HUES6 (cell line): ENCODE measurements at regions not wholly inside any gene's neighbourhood (a gene's known extent, or its start where the extent isn't known, plus 50 kb on each side); places are given as distances from the start of the nearest gene placed in this dataset.
"Not testable (repeated sequence)": the region's sequence is repeated elsewhere in the genome, so short reads cannot be mapped to it uniquely, and the experiment has no call there.

Source experiments
- H3K27ac ChIP-seq: 2 replicates; pipeline ENCODE4 v1.7.0; 2013; ENCODE audit warnings: low read depth, mild to moderate bottlenecking, low read length, inconsistent platforms
- H3K27me3 ChIP-seq: 2 replicates; pipeline ENCODE4 v1.6.1; 2013; ENCODE audit warnings: low read length; ENCODE audit not compliant: control insufficient read depth, insufficient read depth
- H3K36me3 ChIP-seq: 2 replicates; pipeline ENCODE4 v1.6.1; 2013; ENCODE audit warnings: low read length; ENCODE audit not compliant: control insufficient read depth, insufficient read depth
- H3K4me1 ChIP-seq: 2 replicates; pipeline ENCODE4 v1.6.1; 2013; ENCODE audit warnings: low read length; ENCODE audit not compliant: control insufficient read depth, insufficient read depth
- H3K4me3 ChIP-seq: 2 replicates; pipeline ENCODE4 v1.5.1; 2013; ENCODE audit warnings: low read depth, low read length
- H3K9ac ChIP-seq: one replicate; pipeline ENCODE4 v1.6.1; 2013; ENCODE audit warnings: mild to moderate bottlenecking, low read length
- H3K9me3 ChIP-seq: 2 replicates; pipeline ENCODE4 v1.6.1; 2013; ENCODE audit warnings: low read depth, low read length; ENCODE audit not compliant: control insufficient read depth, insufficient read depth

DNA sequence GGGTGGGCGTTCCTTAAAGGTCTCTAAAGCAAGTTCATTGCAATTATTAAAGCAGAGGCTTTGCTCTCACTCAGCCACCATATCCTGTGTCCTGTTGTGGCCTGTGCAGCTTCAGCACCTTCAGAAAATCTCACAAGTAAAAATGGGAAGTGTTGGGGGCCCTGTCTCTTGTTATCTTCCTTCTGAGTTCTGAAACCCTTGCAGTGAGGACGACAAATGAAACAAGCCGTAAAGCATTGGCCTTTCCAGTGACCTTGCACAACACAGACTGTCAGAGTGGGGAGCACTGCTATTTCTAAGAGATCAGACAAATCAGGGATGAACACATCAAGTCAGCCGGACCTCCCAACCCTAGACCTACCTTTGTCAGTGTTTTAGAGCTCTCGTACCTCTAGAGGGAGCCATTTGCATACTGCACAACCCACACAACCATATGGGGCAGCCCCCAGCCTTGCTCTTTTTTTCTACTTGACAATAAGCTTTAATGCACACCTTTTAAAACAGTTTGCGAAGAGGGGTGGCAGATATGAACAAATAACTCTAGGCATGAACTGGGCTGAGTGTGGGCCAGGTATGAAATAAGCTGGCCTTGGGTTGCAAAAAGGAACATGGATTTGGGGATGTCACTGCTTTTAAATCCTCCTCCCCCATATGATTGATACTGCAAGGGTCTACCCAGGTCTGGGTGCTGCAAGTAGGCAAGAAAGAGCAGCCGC lies 89.8 kb downstream of the KATNIP start:
- Histone ChIP-seq H3K9me3 (no peaks in the 10 kb centered on the region), H3K36me3 (no peaks in the 10 kb centered on the region), H3K27me3 (no peaks in the 10 kb centered on the region), H3K9ac (no peak overlapping the region), H3K27ac (no peak overlapping the region), H3K4me3 (no peak overlapping the region), H3K4me1 (peaks cover 12% of the 10 kb centered on the region)

DNA sequence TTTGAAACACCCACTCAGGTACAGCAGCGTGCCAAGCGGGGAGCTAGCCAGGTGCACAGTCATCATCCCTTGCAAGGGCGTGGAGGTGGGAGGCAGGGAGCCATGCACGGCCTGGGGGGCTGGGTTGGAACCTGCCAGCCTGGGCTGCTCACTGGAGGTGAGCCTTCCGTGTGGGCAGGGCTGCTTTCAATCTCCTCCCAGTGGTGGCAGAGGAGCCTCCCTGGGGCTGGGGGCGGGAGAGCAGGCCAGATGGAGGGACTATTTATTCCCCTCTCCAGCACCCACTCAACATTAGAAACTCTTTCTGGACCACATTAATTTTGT lies 90.3 kb downstream of the KATNIP start:
- H3K36me3 ChIP-seq = no peaks in the 10 kb centered on the region
- H3K27me3 ChIP-seq = no peaks in the 10 kb centered on the region
- no peak overlapping the region for H3K9ac ChIP-seq
- H3K9me3 ChIP-seq = no peaks in the 10 kb centered on the region
- peaks cover 10% of the 10 kb centered on the region for H3K4me1 ChIP-seq
- H3K27ac ChIP-seq = no peak overlapping the region
- H3K4me3 ChIP-seq = no peak overlapping the region

DNA sequence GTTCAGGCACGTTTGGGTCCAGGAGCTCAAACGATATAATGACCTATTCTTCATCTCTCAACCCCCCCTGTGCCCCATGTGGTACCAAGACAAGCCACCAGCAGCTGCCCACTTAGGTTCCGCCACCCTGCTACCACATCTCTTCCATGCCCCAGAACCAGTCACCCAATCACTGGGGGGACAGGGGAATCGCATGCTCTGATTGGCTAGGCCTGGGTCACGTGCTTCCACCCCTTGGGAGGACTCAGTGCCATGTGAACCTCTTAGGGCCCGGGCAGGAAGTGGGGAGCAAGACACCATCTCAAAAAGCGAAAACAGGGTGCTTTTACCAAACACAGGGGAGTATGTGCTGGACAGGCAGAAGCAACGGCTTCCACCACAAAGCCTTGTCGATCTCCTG lies 91.3 kb downstream of the KATNIP start:
- Histone ChIP-seq H3K9ac (no peak overlapping the region), H3K27ac (no peak overlapping the region), H3K9me3 (no peaks in the 10 kb centered on the region), H3K4me1 (peaks cover 10% of the 10 kb centered on the region), H3K27me3 (no peaks in the 10 kb centered on the region), H3K36me3 (no peaks in the 10 kb centered on the region), H3K4me3 (no peak overlapping the region)

DNA sequence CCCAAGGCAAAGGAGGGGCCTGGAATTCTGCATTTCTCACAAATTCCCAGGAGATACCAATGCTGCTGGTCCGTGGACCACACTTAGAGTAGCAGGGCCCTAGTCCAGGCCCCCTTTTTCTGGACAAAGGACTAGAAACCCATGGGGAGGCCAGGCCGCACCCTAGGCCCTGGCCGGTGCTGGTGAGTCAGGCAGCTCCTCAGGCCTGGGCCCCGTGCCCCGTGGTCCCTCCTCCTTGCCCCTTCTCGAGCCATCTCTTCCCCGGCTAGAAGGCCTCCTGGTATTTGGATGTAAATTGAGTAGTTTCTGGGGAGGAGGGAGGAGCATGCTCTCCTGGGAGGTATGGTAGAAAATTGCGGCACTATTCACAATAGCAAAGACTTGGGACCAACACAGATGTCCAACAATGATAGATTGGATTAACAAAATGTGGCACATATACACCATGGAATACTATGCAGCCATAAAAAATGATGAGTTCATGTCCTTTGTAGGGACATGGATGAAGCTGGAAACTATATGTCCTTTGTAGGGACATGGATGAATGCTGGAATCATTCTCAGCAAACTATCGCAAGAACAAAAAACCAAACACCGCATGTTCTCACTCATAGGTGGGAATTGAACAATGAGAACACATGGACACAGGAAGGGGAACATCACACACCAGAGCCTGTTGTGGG lies 91.9 kb downstream of the KATNIP start:
- not testable (repeated sequence) for H3K36me3 ChIP-seq, H3K4me1 ChIP-seq, H3K9me3 ChIP-seq, H3K27me3 ChIP-seq, H3K4me3 ChIP-seq, H3K9ac ChIP-seq, H3K27ac ChIP-seq

DNA sequence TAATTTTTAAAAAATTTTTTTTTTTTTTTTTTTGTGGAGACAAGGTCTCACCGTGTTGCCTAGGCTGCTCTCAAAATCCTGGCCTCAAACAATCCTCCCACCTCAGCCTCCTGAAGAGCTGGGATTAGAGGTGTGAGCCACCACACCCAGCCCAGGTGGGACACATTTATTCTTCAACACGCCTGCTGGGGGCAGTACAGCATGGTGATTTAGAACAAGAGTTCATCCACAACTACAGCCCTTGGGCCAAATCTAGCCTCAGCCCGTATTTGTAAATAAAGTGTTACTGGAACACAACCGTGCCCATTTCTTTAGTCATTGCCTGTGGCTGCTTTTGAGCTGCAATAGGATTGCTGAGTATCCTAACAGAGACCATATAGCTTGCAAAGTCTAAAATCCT lies 92.8 kb downstream of the KATNIP start:
- Histone ChIP-seq H3K9ac (no peak overlapping the region), H3K9me3 (no peaks in the 10 kb centered on the region), H3K27ac (no peak overlapping the region), H3K27me3 (no peaks in the 10 kb centered on the region), H3K4me1 (peaks cover 5% of the 10 kb centered on the region; the same call in 1 of the 2 replicates), H3K36me3 (no peaks in the 10 kb centered on the region), H3K4me3 (no peak overlapping the region)

DNA sequence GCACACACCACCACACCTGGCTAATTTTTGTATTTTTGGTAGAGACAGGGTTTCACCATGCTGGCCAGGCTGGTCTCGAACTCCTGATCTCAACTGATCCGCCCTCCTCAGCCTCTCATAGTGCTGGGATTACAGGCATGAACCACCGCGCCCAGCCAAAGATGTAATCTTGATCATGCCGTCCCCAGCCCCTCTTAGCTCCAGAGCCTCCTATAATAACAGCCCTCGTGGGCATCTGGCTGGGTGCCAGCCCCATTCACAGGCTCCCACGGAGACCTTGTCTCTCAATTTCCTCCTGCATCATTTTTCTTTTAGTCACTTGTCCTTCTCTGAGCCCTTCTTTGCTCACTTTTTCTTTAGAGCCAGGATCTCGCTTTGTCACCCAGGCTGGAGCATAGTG lies 94.2 kb downstream of the KATNIP start:
- no peak overlapping the region for H3K4me3 ChIP-seq
- H3K9ac ChIP-seq = no peak overlapping the region
- H3K27me3 ChIP-seq = no peaks in the 10 kb centered on the region
- no peaks in the 10 kb centered on the region for H3K36me3 ChIP-seq
- H3K4me1 ChIP-seq = peaks cover 5% of the 10 kb centered on the region; the same call in 1 of the 2 replicates
- no peaks in the 10 kb centered on the region for H3K9me3 ChIP-seq
- no peak overlapping the region for H3K27ac ChIP-seq

DNA sequence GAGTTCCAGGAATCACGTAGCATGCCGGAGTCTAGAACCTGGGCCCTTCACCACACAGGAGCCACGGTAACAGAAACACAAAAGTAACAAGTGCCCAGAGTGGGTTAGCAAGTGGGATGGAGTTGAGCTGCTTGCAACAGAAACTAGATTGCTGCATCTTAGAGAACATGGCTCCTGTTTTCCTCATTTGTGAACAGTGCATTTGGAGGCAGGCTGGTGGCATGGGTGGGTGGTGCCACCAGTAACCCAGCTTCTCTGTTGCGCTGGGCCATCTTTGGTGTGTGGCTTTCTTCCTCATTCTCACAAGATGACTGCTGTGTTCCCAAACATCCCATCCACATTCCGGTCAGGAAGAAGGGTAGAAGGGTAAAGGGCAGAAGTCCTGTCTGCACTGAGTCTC lies 95.5 kb downstream of the KATNIP start:
- Histone ChIP-seq H3K9me3 (no peaks in the 10 kb centered on the region), H3K4me1 (no peaks in the 10 kb centered on the region), H3K27ac (no peak overlapping the region), H3K36me3 (no peaks in the 10 kb centered on the region), H3K4me3 (no peak overlapping the region), H3K27me3 (no peaks in the 10 kb centered on the region), H3K9ac (no peak overlapping the region)

DNA sequence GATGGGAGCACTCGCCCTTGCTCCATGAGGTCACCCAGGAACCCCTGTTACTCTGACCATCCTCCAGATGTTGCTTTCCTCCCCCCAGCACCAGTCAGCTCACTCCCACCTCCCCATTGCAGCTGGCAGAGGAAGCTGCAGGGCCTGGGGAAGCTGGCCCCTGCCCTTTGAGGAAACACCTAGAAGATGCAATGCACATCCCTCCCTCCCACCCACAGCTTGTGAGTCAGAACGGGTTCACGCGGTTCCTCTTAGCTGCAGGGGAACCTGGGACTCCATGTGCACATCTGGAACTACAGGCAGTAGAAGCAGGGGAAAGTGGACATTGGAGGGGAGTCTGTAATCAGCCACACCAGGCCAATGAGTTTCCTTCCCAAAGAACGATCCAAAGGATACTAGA lies 96.9 kb downstream of the KATNIP start:
- H3K9me3 ChIP-seq = no peaks in the 10 kb centered on the region

DNA sequence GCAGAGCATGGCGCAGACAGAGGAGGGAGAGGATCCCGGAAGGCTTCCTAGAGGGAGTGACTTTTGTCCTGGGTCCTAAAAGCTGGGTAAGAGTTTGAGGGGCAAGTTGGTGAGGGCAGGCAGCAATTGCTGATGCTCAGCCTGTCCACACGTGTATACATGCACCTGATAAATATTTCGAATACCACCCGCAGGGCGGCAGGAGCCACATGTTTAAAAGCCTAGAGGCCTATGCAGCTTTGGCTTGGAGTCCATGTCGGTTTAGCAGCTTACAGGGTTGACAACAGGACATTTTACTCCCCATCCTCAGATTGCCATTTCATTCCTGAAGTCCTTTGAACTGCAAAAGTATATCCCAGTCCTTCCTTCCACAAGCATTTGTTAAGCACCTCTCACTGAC lies 99.1 kb downstream of the KATNIP start:
- Histone ChIP-seq H3K4me1 (peaks cover 3% of the 10 kb centered on the region; the same call in 1 of the 2 replicates), H3K9ac (no peak overlapping the region), H3K27me3 (no peaks in the 10 kb centered on the region), H3K27ac (no peak overlapping the region), H3K9me3 (no peaks in the 10 kb centered on the region), H3K4me3 (no peak overlapping the region), H3K36me3 (no peaks in the 10 kb centered on the region)

More for the DNA sequence above, 96.9 kb downstream of the KATNIP start:
- Histone ChIP-seq H3K4me3 (no peak overlapping the region), H3K27me3 (no peaks in the 10 kb centered on the region), H3K4me1 (no peaks in the 10 kb centered on the region), H3K27ac (no peak overlapping the region), H3K36me3 (no peaks in the 10 kb centered on the region), H3K9ac (no peak overlapping the region)

DNA sequence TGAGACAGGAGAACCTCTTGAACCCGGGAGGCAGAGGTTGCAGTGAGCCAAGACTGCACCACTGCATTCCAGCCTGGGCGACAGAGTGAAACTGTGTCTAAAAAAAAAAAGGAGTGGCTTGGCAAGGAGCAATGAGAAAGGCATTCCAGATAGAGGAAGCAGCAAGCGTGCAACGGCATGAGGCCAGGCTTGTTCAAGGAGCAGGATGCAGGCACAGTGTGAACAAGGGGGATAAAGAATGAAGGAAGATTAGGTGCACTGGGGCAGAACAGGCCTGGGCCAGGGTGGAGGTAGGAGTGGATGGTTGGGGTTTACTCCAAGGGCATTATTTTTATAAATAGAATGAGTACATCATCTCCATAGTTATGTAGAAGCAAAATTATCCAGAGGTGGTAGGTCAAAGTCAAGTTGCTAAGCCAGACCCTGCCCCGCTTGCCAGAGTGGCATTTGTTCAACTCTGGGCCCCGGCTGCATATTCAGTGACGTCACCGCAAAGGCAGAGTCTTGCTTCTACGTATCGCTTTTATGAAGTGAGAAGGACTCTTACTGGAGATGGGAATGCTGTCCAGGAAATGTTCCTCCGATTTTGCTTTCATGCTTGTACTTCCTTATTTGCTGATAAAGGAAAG lies 100.2 kb downstream of the KATNIP start:
- H3K9ac ChIP-seq = no peak overlapping the region
- no peak overlapping the region for H3K4me3 ChIP-seq

DNA sequence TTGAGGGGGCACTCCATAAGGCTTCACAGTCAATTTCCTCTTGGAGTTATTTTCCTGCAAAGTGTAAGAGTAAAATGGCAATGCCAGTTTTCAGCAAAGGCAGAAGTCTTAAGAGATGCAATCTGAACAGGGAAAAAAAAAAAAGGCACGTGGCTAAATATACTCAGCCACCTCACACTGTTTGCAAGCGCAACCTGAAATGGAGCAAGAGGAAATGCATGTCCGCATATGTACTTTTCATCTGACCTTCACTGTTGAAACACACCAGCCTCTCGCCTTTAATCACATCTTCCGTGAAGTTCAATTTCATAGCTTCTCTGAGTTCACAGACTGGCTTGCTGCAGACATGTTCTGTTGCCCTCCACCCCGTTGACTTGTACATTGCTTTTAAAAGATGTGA lies 101.4 kb downstream of the KATNIP start:
- H3K27me3 ChIP-seq = no peaks in the 10 kb centered on the region

More for the DNA sequence above, 100.2 kb downstream of the KATNIP start:
- Histone ChIP-seq H3K27me3 (no peaks in the 10 kb centered on the region), H3K36me3 (no peaks in the 10 kb centered on the region), H3K27ac (no peak overlapping the region), H3K4me1 (peaks cover 3% of the 10 kb centered on the region; the same call in 1 of the 2 replicates), H3K9me3 (no peaks in the 10 kb centered on the region)

More for the DNA sequence above, 101.4 kb downstream of the KATNIP start:
- Histone ChIP-seq H3K27ac (no peak overlapping the region), H3K9ac (no peak overlapping the region), H3K9me3 (no peaks in the 10 kb centered on the region), H3K4me1 (peaks cover 3% of the 10 kb centered on the region; the same call in 1 of the 2 replicates), H3K36me3 (0 out of 2 replicates have a peak, but pooled peaks cover 3% of the 10 kb centered on the region), H3K4me3 (no peak overlapping the region)
